AG09309 (cell line): ENCODE measurements at regions not wholly inside any gene's neighbourhood (a gene's known extent, or its start where the extent isn't known, plus 50 kb on each side); places are given as distances from the start of the nearest gene placed in this dataset.

Experiments used
- DNase-seq: peaks from one replicate; pipeline ENCODE4 v3.0.0-alpha.2; 2010; ENCODE audit warnings: low read depth
- H3K4me3 ChIP-seq: 2 replicates; pipeline ENCODE4 v1.5.1; 2011; ENCODE audit warnings: mild to moderate bottlenecking, low read depth, low read length, moderate library complexity; ENCODE audit not compliant: control insufficient read depth
- TF ChIP-seq, protein P1 (sequence below): IDR thresholded peaks from 2 replicates; pipeline ENCODE4 v1.5.1; 2011; ENCODE audit warnings: mild to moderate bottlenecking, low read depth, low read length, inconsistent platforms; ENCODE audit not compliant: insufficient read depth, control insufficient read depth; ENCODE audit errors: missing control alignments

DNA sequence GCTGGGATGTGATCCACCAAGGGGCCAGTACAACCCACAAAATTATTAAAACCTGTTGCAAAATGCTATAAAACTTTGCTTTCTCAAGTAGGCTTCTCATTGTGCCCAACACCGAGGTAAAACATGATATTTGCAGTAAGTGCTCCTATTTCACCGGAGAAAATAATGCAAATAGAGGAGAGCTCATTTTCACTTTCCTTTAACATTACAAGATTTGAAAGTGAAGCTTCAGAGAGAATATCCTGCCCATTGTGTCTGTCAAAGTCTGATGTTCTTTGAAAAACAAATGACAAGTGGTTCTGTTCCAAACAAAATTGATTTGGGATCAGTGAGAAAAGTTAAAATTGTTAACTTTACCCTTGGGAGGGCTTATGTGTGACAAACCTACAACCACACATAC lies 287.1 kb downstream of the KCNN2 start:
- TF ChIP-seq, protein P1, sequence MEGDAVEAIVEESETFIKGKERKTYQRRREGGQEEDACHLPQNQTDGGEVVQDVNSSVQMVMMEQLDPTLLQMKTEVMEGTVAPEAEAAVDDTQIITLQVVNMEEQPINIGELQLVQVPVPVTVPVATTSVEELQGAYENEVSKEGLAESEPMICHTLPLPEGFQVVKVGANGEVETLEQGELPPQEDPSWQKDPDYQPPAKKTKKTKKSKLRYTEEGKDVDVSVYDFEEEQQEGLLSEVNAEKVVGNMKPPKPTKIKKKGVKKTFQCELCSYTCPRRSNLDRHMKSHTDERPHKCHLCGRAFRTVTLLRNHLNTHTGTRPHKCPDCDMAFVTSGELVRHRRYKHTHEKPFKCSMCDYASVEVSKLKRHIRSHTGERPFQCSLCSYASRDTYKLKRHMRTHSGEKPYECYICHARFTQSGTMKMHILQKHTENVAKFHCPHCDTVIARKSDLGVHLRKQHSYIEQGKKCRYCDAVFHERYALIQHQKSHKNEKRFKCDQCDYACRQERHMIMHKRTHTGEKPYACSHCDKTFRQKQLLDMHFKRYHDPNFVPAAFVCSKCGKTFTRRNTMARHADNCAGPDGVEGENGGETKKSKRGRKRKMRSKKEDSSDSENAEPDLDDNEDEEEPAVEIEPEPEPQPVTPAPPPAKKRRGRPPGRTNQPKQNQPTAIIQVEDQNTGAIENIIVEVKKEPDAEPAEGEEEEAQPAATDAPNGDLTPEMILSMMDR = no peak
- no peak for DNase-seq
- H3K4me3 ChIP-seq = no peak overlapping the region

DNA sequence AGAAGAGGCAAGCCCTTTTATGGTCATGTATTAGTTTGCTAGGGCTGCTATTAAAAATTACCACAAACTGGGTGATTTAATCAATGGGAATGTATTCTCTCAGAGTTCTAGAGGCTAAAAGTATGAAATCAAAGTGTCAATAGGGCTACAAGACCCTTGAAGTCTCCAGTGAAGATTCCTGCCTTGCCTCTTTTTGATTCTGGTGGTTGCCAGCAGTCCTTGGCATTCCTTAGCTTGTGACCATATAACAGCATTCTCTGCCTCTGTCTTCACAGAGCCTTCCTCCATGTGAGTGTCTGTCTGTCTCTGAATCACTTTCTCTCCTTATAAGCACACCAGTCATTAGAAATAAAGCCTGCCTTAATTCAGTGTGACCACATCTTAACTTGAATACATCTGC lies 282.7 kb downstream of the KCNN2 start:
- TF ChIP-seq, protein P1 = no peak
- no peak overlapping the region for H3K4me3 ChIP-seq
- no peak for DNase-seq

DNA sequence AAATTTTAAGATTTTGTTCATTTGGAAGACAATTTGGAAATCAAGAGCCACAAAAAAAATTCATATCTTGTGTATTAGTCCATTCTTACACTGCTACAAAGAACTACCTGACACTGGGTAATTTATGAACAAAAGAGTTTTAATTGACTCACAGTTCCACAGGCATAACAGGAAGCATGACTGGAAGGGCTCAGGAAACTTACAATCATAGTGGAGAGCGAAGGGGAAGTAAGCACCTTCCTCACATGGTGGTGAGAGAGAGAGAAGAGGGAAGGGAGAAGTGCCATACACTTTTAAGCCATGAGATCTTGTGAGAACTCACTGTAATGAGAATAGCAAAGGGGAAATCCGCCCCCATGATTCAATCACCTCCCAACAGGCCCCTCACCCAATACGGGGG lies 274.4 kb downstream of the KCNN2 start:
- TF ChIP-seq, protein P1 = no peak
- DNase-seq = no peak
- H3K4me3 ChIP-seq = no peak overlapping the region

DNA sequence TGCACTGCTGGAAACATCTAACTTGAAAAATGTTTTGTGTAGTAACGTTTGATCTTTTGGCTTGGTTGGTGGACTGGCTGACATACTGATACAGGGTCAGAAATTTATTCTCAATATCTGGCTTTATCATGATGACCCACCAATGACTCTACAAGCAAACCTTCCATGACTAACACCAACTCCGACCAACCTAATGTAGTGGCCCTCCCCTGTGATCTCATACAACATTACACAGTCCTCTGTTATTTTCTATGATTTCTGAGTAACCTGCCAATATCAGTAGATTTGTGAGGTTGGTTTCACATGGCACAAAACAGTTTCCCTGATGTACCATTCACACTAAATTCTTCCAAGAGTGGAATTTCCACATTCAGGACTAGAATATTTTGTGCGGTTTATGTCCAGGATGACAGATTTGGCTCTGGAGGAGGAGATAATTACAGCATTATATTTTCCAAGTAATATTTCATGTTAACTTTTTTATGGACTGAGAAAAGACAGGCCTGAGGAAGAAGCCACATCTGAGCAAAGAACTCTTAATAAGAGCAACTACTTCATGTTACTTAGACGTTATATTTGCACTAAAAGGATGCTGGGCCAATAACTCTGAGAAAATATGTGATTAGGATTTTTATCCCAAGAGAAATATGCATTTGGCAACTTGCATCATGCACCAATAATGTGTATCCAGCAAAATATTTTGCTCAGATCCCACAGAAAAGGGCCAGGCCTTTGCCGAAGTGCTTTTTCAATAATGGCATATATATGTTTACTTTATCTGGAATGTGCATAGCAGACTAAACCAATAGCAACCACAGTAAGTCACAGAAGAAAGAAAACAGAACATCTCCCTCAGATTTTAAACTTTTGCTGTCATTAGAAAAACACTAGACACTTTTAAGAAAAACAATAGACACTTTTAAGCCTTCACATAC lies 273.4 kb downstream of the KCNN2 start:
- TF ChIP-seq, protein P1 = no peak
- no peak for DNase-seq
- no peak overlapping the region for H3K4me3 ChIP-seq

DNA sequence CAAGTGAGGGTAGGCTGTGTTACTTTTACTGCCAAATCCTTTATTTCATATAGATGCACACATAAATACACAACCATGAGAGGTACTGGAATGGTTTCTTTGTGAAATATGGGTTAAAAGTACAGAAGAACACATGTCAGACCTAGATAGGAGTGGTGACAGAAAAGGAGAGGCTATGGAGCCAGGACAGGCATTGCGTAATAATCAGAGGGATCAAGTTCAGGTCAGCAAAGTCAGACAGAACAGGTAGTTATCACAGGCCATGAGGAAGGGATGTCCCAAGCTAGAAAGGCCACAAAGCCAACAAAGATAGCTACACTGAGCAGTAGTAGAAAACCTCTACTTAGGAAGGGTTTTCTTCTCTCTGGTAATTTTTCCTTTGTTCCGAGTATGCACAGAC lies 272.6 kb downstream of the KCNN2 start:
- no peak overlapping the region for H3K4me3 ChIP-seq
- TF ChIP-seq, protein P1 = no peak
- no peak for DNase-seq

DNA sequence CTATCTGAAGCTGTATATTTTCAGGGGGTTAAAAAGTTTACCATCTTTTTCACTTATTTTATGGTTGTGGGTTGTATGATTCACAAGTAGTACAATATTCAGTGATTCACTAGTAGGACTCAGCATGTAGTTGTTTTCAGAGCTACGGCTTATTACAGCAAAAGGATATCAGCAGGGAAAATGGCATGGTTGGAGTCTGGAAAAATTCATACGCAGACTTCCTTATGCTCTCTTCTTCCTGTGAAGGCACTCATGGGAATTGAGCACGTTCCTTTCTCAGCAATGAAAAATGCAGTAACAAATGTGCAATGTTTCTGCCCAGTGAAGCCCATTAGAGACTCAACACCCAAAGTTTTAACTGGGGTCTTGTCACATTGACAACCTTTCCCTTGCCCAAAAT lies 250.5 kb downstream of the KCNN2 start:
- no peak overlapping the region for H3K4me3 ChIP-seq
- no peak for DNase-seq
- TF ChIP-seq, protein P1 = no peak

DNA sequence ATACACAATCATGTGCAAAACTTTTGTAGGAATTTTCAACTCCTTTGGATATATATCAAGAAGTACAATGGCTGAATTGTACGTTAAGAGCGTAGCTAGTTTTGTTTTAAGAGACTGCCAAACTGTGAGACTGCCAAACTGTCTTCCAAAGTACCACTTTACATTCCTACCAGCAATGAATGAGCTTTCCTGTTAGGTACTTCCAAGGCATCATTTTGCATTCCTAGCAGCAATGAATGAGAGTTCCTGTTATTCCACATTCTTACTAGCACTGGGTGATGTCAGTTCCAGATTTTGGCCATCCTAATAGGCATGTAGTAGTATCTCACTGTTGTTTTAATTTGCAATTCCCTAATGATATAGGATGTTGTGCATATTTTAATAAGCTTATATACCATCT lies 219.3 kb downstream of the KCNN2 start:
- DNase-seq = no peak
- TF ChIP-seq, protein P1 = no peak
- H3K4me3 ChIP-seq = no peak overlapping the region
